ENCODE measurements at regions not wholly inside any gene's neighbourhood (a gene's known extent, or its start where the extent isn't known, plus 50 kb on each side); places are given as distances from the start of the nearest gene placed in this dataset.

- Mint-ChIP-seq H3K4me1 (no peaks in the 10 kb centered on the region), H3K27me3 (no peaks in the 10 kb centered on the region), H3K9me3 (peaks cover 21% of the 10 kb centered on the region), H3K36me3 (ENCODE audit: low read depth) (no peaks in the 10 kb centered on the region), H3K4me3 (no peak overlapping the region), H3K27ac (no peak overlapping the region)
- ChIA-PET CTCF (no interaction called here), POLR2A (no interaction called here)
- no peak for DNase-seq
Observed at GRCh38 chr17:11122908-11123307, 118.1 kb upstream of the SHISA6 start.

GRCh38 chr17:11121341-11121985 lies 119.5 kb upstream of the SHISA6 start:
- POLR2A ChIA-PET = no interaction called here
- no peaks in the 10 kb centered on the region for H3K36me3 Mint-ChIP-seq (ENCODE audit: low read depth)
- no peak for DNase-seq
- no peak overlapping the region for H3K4me3 Mint-ChIP-seq
- peaks cover 21% of the 10 kb centered on the region for H3K9me3 Mint-ChIP-seq
- no peak overlapping the region for H3K27ac Mint-ChIP-seq
- CTCF ChIA-PET = no interaction called here
- no peaks in the 10 kb centered on the region for H3K27me3 Mint-ChIP-seq
- no peaks in the 10 kb centered on the region for H3K4me1 Mint-ChIP-seq

GRCh38 chr17:11109106-11109505 lies 131.9 kb upstream of the SHISA6 start:
- ChIA-PET CTCF (no interaction called here), POLR2A (no interaction called here)
- H3K4me3 Mint-ChIP-seq = no peak overlapping the region

GRCh38 chr17:11105141-11105540 lies 135.9 kb upstream of the SHISA6 start:
- H3K9me3 Mint-ChIP-seq = no peaks in the 10 kb centered on the region
- H3K27me3 Mint-ChIP-seq = no peaks in the 10 kb centered on the region
- no peaks in the 10 kb centered on the region for H3K4me1 Mint-ChIP-seq
- no peak overlapping the region for H3K27ac Mint-ChIP-seq
- DNase-seq = no peak
- POLR2A ChIA-PET = no interaction called here
- no peaks in the 10 kb centered on the region for H3K36me3 Mint-ChIP-seq (ENCODE audit: low read depth)
- no peak overlapping the region for H3K4me3 Mint-ChIP-seq
- CTCF ChIA-PET = no interaction called here

More at GRCh38 chr17:11109106-11109505, 131.9 kb upstream of the SHISA6 start:
- Mint-ChIP-seq H3K27me3 (no peaks in the 10 kb centered on the region), H3K9me3 (no peaks in the 10 kb centered on the region), H3K36me3 (ENCODE audit: low read depth) (no peaks in the 10 kb centered on the region), H3K4me1 (no peaks in the 10 kb centered on the region), H3K27ac (no peak overlapping the region)
- no peak for DNase-seq

GRCh38 chr17:11097121-11097520 lies 143.9 kb upstream of the SHISA6 start:
- Mint-ChIP-seq H3K9me3 (no peaks in the 10 kb centered on the region), H3K36me3 (ENCODE audit: low read depth) (no peaks in the 10 kb centered on the region), H3K27me3 (no peaks in the 10 kb centered on the region), H3K4me3 (no peak overlapping the region), H3K27ac (no peak overlapping the region), H3K4me1 (no peaks in the 10 kb centered on the region)
- CTCF ChIA-PET = no interaction called here
- DNase-seq = no peak
- POLR2A ChIA-PET = no interaction called here

GRCh38 chr17:11094331-11094730 lies 146.7 kb upstream of the SHISA6 start:
- no peak overlapping the region for H3K27ac Mint-ChIP-seq
- DNase-seq = no peak
- ChIA-PET POLR2A (no interaction called here), CTCF (no interaction called here)
- H3K9me3 Mint-ChIP-seq = no peaks in the 10 kb centered on the region
- no peak overlapping the region for H3K4me3 Mint-ChIP-seq
- no peaks in the 10 kb centered on the region for H3K36me3 Mint-ChIP-seq (ENCODE audit: low read depth)
- no peaks in the 10 kb centered on the region for H3K4me1 Mint-ChIP-seq
- H3K27me3 Mint-ChIP-seq = no peaks in the 10 kb centered on the region

GRCh38 chr17:11086646-11087340 lies 154.2 kb upstream of the SHISA6 start:
- H3K36me3 Mint-ChIP-seq (ENCODE audit: low read depth) = no peaks in the 10 kb centered on the region
- no peak overlapping the region for H3K4me3 Mint-ChIP-seq
- H3K9me3 Mint-ChIP-seq = no peaks in the 10 kb centered on the region
- H3K4me1 Mint-ChIP-seq = no peaks in the 10 kb centered on the region
- ChIA-PET POLR2A (no interaction called here), CTCF (no interaction called here)
- H3K27ac Mint-ChIP-seq = no peak overlapping the region
- no peaks in the 10 kb centered on the region for H3K27me3 Mint-ChIP-seq
- DNase-seq = no peak

- Mint-ChIP-seq H3K27me3 (no peaks in the 10 kb centered on the region), H3K9me3 (no peaks in the 10 kb centered on the region), H3K4me1 (no peaks in the 10 kb centered on the region), H3K36me3 (ENCODE audit: low read depth) (no peaks in the 10 kb centered on the region), H3K4me3 (no peak overlapping the region), H3K27ac (no peak overlapping the region)
- no peak for DNase-seq
- CTCF ChIA-PET = no interaction called here
- POLR2A ChIA-PET = no interaction called here
Observed at GRCh38 chr17:11082559-11082958, 158.5 kb upstream of the SHISA6 start.

- DNase-seq = no peak
- Mint-ChIP-seq H3K9me3 (no peaks in the 10 kb centered on the region), H3K27ac (no peak overlapping the region), H3K36me3 (ENCODE audit: low read depth) (no peaks in the 10 kb centered on the region), H3K27me3 (no peaks in the 10 kb centered on the region), H3K4me3 (no peak overlapping the region), H3K4me1 (no peaks in the 10 kb centered on the region)
- ChIA-PET POLR2A (no interaction called here), CTCF (no interaction called here)
Observed at GRCh38 chr17:11081342-11081741, 159.7 kb upstream of the SHISA6 start.

- CTCF ChIA-PET = no interaction called here
- H3K9me3 Mint-ChIP-seq = no peaks in the 10 kb centered on the region
- H3K27ac Mint-ChIP-seq = no peak overlapping the region
- no peak overlapping the region for H3K4me3 Mint-ChIP-seq
- POLR2A ChIA-PET = no interaction called here
- no peaks in the 10 kb centered on the region for H3K4me1 Mint-ChIP-seq
- no peak for DNase-seq
- no peaks in the 10 kb centered on the region for H3K36me3 Mint-ChIP-seq (ENCODE audit: low read depth)
- H3K27me3 Mint-ChIP-seq = no peaks in the 10 kb centered on the region
Observed at GRCh38 chr17:11077673-11078072, 163.3 kb upstream of the SHISA6 start.

- ChIA-PET POLR2A (no interaction called here), CTCF (no interaction called here)
- no peak for DNase-seq
- H3K4me1 Mint-ChIP-seq = no peaks in the 10 kb centered on the region
- no peaks in the 10 kb centered on the region for H3K27me3 Mint-ChIP-seq
- no peak overlapping the region for H3K27ac Mint-ChIP-seq
- no peak overlapping the region for H3K4me3 Mint-ChIP-seq
- no peaks in the 10 kb centered on the region for H3K9me3 Mint-ChIP-seq
- H3K36me3 Mint-ChIP-seq (ENCODE audit: low read depth) = no peaks in the 10 kb centered on the region
Observed at GRCh38 chr17:11074451-11074850, 166.6 kb upstream of the SHISA6 start.

- Mint-ChIP-seq H3K9me3 (peaks cover 6% of the 10 kb centered on the region), H3K36me3 (ENCODE audit: low read depth) (no peaks in the 10 kb centered on the region), H3K27me3 (no peaks in the 10 kb centered on the region), H3K4me3 (no peak overlapping the region), H3K27ac (no peak overlapping the region), H3K4me1 (no peaks in the 10 kb centered on the region)
- no peak for DNase-seq
- ChIA-PET CTCF (no interaction called here), POLR2A (no interaction called here)
Observed at GRCh38 chr17:11056926-11057325, 184.1 kb upstream of the SHISA6 start.

- POLR2A ChIA-PET = no interaction called here
- DNase-seq = no peak
- H3K4me3 Mint-ChIP-seq = no peak overlapping the region
Observed at GRCh38 chr17:11053846-11054245, 187.2 kb upstream of the SHISA6 start.

GRCh38 chr17:11049539-11049938 lies 191.5 kb upstream of the SHISA6 start:
- Mint-ChIP-seq H3K9me3 (no peaks in the 10 kb centered on the region), H3K27ac (no peak overlapping the region), H3K27me3 (no peaks in the 10 kb centered on the region), H3K36me3 (ENCODE audit: low read depth) (no peaks in the 10 kb centered on the region), H3K4me1 (no peaks in the 10 kb centered on the region), H3K4me3 (no peak overlapping the region)
- ChIA-PET POLR2A (no interaction called here), CTCF (no interaction called here)
- DNase-seq = no peak

More at GRCh38 chr17:11053846-11054245, 187.2 kb upstream of the SHISA6 start:
- H3K36me3 Mint-ChIP-seq (ENCODE audit: low read depth) = no peaks in the 10 kb centered on the region
- CTCF ChIA-PET = no interaction called here
- peaks cover 2% of the 10 kb centered on the region for H3K9me3 Mint-ChIP-seq
- H3K27ac Mint-ChIP-seq = no peak overlapping the region
- no peaks in the 10 kb centered on the region for H3K4me1 Mint-ChIP-seq
- no peaks in the 10 kb centered on the region for H3K27me3 Mint-ChIP-seq
